ENCODE measurements at regions not wholly inside any gene's neighbourhood (a gene's known extent, or its start where the extent isn't known, plus 50 kb on each side); places are given as distances from the start of the nearest gene placed in this dataset.

DNA sequence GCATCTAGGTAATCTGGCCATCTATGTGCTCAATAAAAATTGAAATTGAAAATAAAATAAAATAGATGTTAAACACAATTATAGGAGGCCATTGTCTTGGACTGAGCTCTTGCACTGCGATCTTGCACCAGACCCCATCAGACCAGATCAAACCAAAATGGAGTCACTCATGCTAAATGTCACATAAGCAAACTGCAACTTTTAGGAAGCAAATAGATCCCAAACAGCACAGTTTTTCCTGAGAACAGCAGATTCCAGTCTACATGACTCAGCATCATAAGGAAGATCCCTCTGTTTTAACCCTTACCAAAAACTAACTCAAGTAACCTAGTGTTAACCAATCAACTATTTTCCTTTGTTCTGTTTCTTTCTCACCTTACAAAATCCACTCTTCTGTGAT lies 57.7 kb upstream of the LRP1B start:
- no peak overlapping the region for H3K9ac ChIP-seq (ENCODE audit: low read length)
- no peak overlapping the region for H3K4me3 ChIP-seq (ENCODE audit: control extremely low read depth in 1 of 5, extremely low read depth in 1 of 5, insufficient read depth in 1 of 5, low read depth in 2 of 5, low read length in 4 of 5)
- POLR2A ChIA-PET, result no interaction called here
- CTCF ChIA-PET, result no interaction called here
- no peak for TF ChIP-seq EZH2 (IDR thresholded peaks at IDR 0.05; ENCODE audit: borderline replicate concordance, insufficient read depth, low read depth, low read length, poor library complexity, severe bottlenecking)
- TF ChIP-seq, protein P1, sequence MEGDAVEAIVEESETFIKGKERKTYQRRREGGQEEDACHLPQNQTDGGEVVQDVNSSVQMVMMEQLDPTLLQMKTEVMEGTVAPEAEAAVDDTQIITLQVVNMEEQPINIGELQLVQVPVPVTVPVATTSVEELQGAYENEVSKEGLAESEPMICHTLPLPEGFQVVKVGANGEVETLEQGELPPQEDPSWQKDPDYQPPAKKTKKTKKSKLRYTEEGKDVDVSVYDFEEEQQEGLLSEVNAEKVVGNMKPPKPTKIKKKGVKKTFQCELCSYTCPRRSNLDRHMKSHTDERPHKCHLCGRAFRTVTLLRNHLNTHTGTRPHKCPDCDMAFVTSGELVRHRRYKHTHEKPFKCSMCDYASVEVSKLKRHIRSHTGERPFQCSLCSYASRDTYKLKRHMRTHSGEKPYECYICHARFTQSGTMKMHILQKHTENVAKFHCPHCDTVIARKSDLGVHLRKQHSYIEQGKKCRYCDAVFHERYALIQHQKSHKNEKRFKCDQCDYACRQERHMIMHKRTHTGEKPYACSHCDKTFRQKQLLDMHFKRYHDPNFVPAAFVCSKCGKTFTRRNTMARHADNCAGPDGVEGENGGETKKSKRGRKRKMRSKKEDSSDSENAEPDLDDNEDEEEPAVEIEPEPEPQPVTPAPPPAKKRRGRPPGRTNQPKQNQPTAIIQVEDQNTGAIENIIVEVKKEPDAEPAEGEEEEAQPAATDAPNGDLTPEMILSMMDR (IDR thresholded peaks at IDR 0.05), result no peak
- no peaks in the 10 kb centered on the region for H3K27me3 Mint-ChIP-seq
- no peaks in the 10 kb centered on the region for H3K27me3 ChIP-seq (replicated peaks in 1 of 4; ENCODE audit: control extremely low read depth in 1 of 4, control insufficient read depth in 3 of 4, insufficient read depth in 4 of 4, low read length in 3 of 4)
- no peak overlapping the region for H3K4me2 ChIP-seq (replicated peaks; ENCODE audit: low read depth, low read length, poor library complexity, severe bottlenecking)
- H3K9me3 ChIP-seq (ENCODE audit: control extremely low read depth in 1 of 3, control insufficient read depth in 2 of 3, insufficient read depth in 1 of 3, low read length in 2 of 3), result no peaks in the 10 kb centered on the region
- no peak overlapping the region for H3K27ac Mint-ChIP-seq
- H3K27ac ChIP-seq (ENCODE audit: low read length in 2 of 2), result no peak overlapping the region
- WGBS (ENCODE audit: insufficient coverage), result 100% methylated on average over 1 of the region's 1 CpG
- H3K36me3 ChIP-seq (replicated peaks in 1 of 2; ENCODE audit: control extremely low read depth in 1 of 2, control insufficient read depth in 1 of 2, extremely low read depth in 1 of 2, insufficient read depth in 2 of 2, low read length in 1 of 2), result no peaks in the 10 kb centered on the region
- intact Hi-C loops (cut with micrococcal nuclease), result no loop called here
- DNase-seq (no peak), ATAC-seq (ENCODE audit: low read depth) (no peak)
- H4K20me1 ChIP-seq (ENCODE audit: control insufficient read depth, insufficient read depth, low read length, poor library complexity, severe bottlenecking), result no peaks in the 10 kb centered on the region
- H3K4me1 Mint-ChIP-seq, result peaks cover 9% of the 10 kb centered on the region
- peaks cover 4% of the 10 kb centered on the region in 2 donors for H3K4me1 ChIP-seq (ENCODE audit: control insufficient read depth in 2 of 2, insufficient read depth in 2 of 2, low read length in 2 of 2)
- no peak overlapping the region for H3K4me3 Mint-ChIP-seq
- no peak overlapping the region for H2AFZ ChIP-seq (ENCODE audit: insufficient read depth, low read depth, low read length, poor library complexity, severe bottlenecking)
- no peaks in the 10 kb centered on the region for H3K79me2 ChIP-seq (ENCODE audit: control insufficient read depth, insufficient read depth, low read length)
- no peaks in the 10 kb centered on the region for H3K9me3 Mint-ChIP-seq (ENCODE audit: insufficient read depth)

DNA sequence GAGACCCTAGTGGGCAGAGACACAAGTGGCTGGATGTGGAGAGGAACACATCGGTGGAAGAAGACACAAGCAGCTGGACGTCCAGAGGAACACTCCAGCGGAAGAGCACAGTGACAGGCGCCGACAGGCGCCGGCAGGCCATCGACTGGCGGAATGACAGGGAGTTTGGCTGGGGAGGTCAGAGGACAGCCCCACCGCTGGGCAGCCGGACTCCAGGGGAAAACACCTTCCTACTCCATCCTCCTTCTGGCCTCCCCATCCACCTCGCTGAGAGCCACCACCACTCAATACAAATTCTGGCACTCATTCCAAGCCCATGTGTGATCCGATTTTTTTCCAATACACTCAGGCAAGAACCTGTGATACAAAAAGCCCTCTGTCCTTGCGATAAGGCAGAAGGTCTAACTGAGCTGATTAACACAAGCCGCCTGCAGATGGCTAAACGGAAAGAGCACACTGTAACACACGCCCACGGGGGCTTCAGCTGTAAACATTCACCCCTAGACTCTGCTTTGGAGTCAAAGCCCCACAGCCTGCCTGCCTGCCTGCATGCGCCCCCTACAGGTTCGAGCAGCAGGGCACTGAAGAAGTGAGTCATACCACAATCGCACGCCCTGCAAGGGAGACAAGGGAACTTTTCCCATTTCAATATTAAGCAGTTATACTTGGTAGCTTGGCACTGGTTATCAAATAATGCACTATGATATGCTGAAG lies 50.2 kb upstream of the LRP1B start:
- no peak overlapping the region for H2AFZ ChIP-seq (ENCODE audit: insufficient read depth, low read depth, low read length, poor library complexity, severe bottlenecking)
- H4K20me1 ChIP-seq (ENCODE audit: control insufficient read depth, insufficient read depth, low read length, poor library complexity, severe bottlenecking), result no peaks in the 10 kb centered on the region
- no peaks in the 10 kb centered on the region for H3K27me3 Mint-ChIP-seq
- H3K4me2 ChIP-seq (replicated peaks; ENCODE audit: low read depth, low read length, poor library complexity, severe bottlenecking), result no peak overlapping the region
- H3K9me3 ChIP-seq (ENCODE audit: control extremely low read depth in 1 of 3, control insufficient read depth in 2 of 3, insufficient read depth in 1 of 3, low read length in 2 of 3), result no peaks in the 10 kb centered on the region
- no peaks in the 10 kb centered on the region for H3K9me3 Mint-ChIP-seq (ENCODE audit: insufficient read depth)
- H3K79me2 ChIP-seq (ENCODE audit: control insufficient read depth, insufficient read depth, low read length), result no peaks in the 10 kb centered on the region
- no peaks in the 10 kb centered on the region for H3K27me3 ChIP-seq (replicated peaks in 1 of 4; ENCODE audit: control extremely low read depth in 1 of 4, control insufficient read depth in 3 of 4, insufficient read depth in 4 of 4, low read length in 3 of 4)
- no peak overlapping the region for H3K4me3 ChIP-seq (ENCODE audit: control extremely low read depth in 1 of 5, extremely low read depth in 1 of 5, insufficient read depth in 1 of 5, low read depth in 2 of 5, low read length in 4 of 5)
- H3K4me1 ChIP-seq (ENCODE audit: control insufficient read depth in 2 of 2, insufficient read depth in 2 of 2, low read length in 2 of 2), result peaks cover 2% of the 10 kb centered on the region in 2 donors
- ChIA-PET POLR2A (no interaction called here), CTCF (interaction anchor here (0.9 kb wide), 1 partner anchor 10 kb away, joined by 3 read pairs; no protein-coding TSS in a partner anchor)
- DNase-seq, result no peak
- H3K9ac ChIP-seq (ENCODE audit: low read length), result no peak overlapping the region
- H3K36me3 ChIP-seq (replicated peaks in 1 of 2; ENCODE audit: control extremely low read depth in 1 of 2, control insufficient read depth in 1 of 2, extremely low read depth in 1 of 2, insufficient read depth in 2 of 2, low read length in 1 of 2), result no peaks in the 10 kb centered on the region
- H3K27ac Mint-ChIP-seq, result no peak overlapping the region
- ATAC-seq (ENCODE audit: low read depth), result no peak
- H3K4me1 Mint-ChIP-seq, result peaks cover 5% of the 10 kb centered on the region
- H3K27ac ChIP-seq (ENCODE audit: low read length in 2 of 2), result no peak overlapping the region
- intact Hi-C loops (cut with micrococcal nuclease), result no loop called here
- TF ChIP-seq, protein P1 (IDR thresholded peaks at IDR 0.05), result no peak
- no peak for TF ChIP-seq EZH2 (IDR thresholded peaks at IDR 0.05; ENCODE audit: borderline replicate concordance, insufficient read depth, low read depth, low read length, poor library complexity, severe bottlenecking)
- 93% methylated on average over 20 of the region's 22 CpGs for WGBS (ENCODE audit: insufficient coverage)
- H3K4me3 Mint-ChIP-seq, result no peak overlapping the region

Data from B cell (primary cell).